ENCODE measurements at regions not wholly inside any gene's neighbourhood (a gene's known extent, or its start where the extent isn't known, plus 50 kb on each side); places are given as distances from the start of the nearest gene placed in this dataset.

GRCh38 chr9:13607481-13608441, 328.3 kb upstream of the MPDZ start:
- Histone ChIP-seq H3K27me3 (ENCODE audit: control insufficient read depth in 2 of 2, insufficient read depth in 2 of 2, low read length in 2 of 2) (no peaks in the 10 kb centered on the region), H3K36me3 (ENCODE audit: control insufficient read depth in 2 of 2, extremely low read depth in 1 of 2, insufficient read depth in 2 of 2, low read length in 2 of 2) (no peaks in the 10 kb centered on the region), H3K9ac (replicated peaks; ENCODE audit: extremely low read depth, insufficient read depth, low read length) (no peak overlapping the region), H3K27ac (ENCODE audit: insufficient read depth, low read depth, low read length) (no peak overlapping the region), H3K4me1 (ENCODE audit: control insufficient read depth, extremely low read depth, insufficient read depth, low read length) (peaks cover 18% of the 10 kb centered on the region), H3K9me1 (replicated peaks; ENCODE audit: control insufficient read depth, extremely low read depth, insufficient read depth, low read length) (no peaks in the 10 kb centered on the region), H4K20me1 (replicated peaks; ENCODE audit: control insufficient read depth, extremely low read depth, insufficient read depth, low read length) (no peaks in the 10 kb centered on the region), H3K9me3 (replicated peaks; ENCODE audit: control insufficient read depth, insufficient read depth, low read length) (no peaks in the 10 kb centered on the region), H2AFZ (ENCODE audit: low read depth, low read length) (peak overlapping the region; percentile 78), H3K79me2 (ENCODE audit: control insufficient read depth, insufficient read depth, low read length) (no peaks in the 10 kb centered on the region), H3K4me2 (ENCODE audit: insufficient read depth, low read length) (no peak overlapping the region), H3K4me3 (replicated peaks in 1 of 3; ENCODE audit: insufficient read depth in 1 of 3, low read depth in 1 of 3, low read length in 3 of 3) (no peak overlapping the region)
- no TSS peak for BruUV-seq (replicated peaks)
- CTCF ChIA-PET = interaction anchor here (0.8 to 1.9 kb wide), 9 partner anchors 9 to 792 kb away, joined by 3 to 6 read pairs (median 3); no protein-coding TSS in a partner anchor
- TF ChIP-seq MAX (IDR thresholded peaks at IDR 0.05; ENCODE audit: insufficient read depth, insufficient read length) = no peak
- no peak for TF ChIP-seq POLR2A (IDR thresholded peaks at IDR 0.05; ENCODE audit: low read depth, low read length)
- TF ChIP-seq FOS (IDR thresholded peaks at IDR 0.05; ENCODE audit: borderline replicate concordance, insufficient read depth, low read length) = no peak
- TF ChIP-seq MYC (IDR thresholded peaks at IDR 0.05; ENCODE audit: low read depth, low read length) = no peak
- TF ChIP-seq GATA2 (IDR thresholded peaks at IDR 0.05; ENCODE audit: insufficient read depth, insufficient read length, low read depth, low read length) = no peak
- TF ChIP-seq EZH2 (IDR thresholded peaks at IDR 0.05; ENCODE audit: borderline replicate concordance, low read depth, low read length, severe bottlenecking) = no peak
- TF ChIP-seq POLR2AphosphoS5 (IDR thresholded peaks at IDR 0.05; ENCODE audit: insufficient read depth, low read depth, low read length) = no peak
- no peak for TF ChIP-seq CTCF (IDR thresholded peaks at IDR 0.05; ENCODE audit: extremely low read depth in 1 of 2, insufficient read depth in 1 of 2, low read depth in 1 of 2, low read length in 2 of 2)
- DNase-seq (ENCODE audit: low read depth, low spot score) = peak; percentile 27
- POLR2A ChIA-PET = no interaction called here
- intact Hi-C loops (cut with micrococcal nuclease) (loop anchor here (10.0 kb wide), 1 partner anchor 797 kb away; no protein-coding TSS in a partner anchor), dilution Hi-C loops (cut with MboI; ENCODE audit: extremely low pct_ligation_motif_present, low sequenced_read_pairs) (no loop called here)
- FAIRE-seq = no peak

Measured in endothelial cell of umbilical vein (primary cell).